WTC11 (cell line): ENCODE measurements at regions not wholly inside any gene's neighbourhood (a gene's known extent, or its start where the extent isn't known, plus 50 kb on each side); places are given as distances from the start of the nearest gene placed in this dataset.

ENCODE experiments used
- ATF6 ChIP-seq: sonication (generic); formaldehyde crosslinking; IDR thresholded peaks from 2 replicates; pipeline ENCODE4 v1.8.1; 2023; ENCODE audit warnings: mild to moderate bottlenecking, missing genetic modification reagents
- CTCF ChIP-seq: fragments of 200-600 bp; IDR thresholded peaks from 2 replicates; pipeline ENCODE4 v1.8.0; 2022; ENCODE audit warnings: antibody characterized with exemption
- JUN ChIP-seq: sonication (generic); formaldehyde crosslinking; IDR thresholded peaks from 2 replicates; pipeline ENCODE4 v1.8.0; 2023; ENCODE audit warnings: mild to moderate bottlenecking, missing genetic modification reagents
- NR1H2 ChIP-seq: sonication (generic); formaldehyde crosslinking; IDR thresholded peaks from 2 replicates; pipeline ENCODE4 v1.9.0; 2021; ENCODE audit warnings: mild to moderate bottlenecking, moderate library complexity, missing genetic modification reagents
- NR3C1 ChIP-seq: sonication (generic); formaldehyde crosslinking; conservative IDR thresholded peaks from 2 replicates; pipeline ENCODE4 v1.8.1; 2023; ENCODE audit warnings: low read depth, mild to moderate bottlenecking, missing genetic modification reagents
- PRDM15 ChIP-seq: sonication (generic); formaldehyde crosslinking; IDR thresholded peaks from 2 replicates; pipeline ENCODE4 v1.8.0; 2022; ENCODE audit warnings: missing genetic modification reagents
- SMAD3 ChIP-seq: sonication (generic); formaldehyde crosslinking; IDR thresholded peaks from 2 replicates; pipeline ENCODE4 v1.8.0; 2022; ENCODE audit warnings: missing genetic modification reagents, mild to moderate bottlenecking, borderline replicate concordance
- ZNF232 ChIP-seq: sonication (generic); formaldehyde crosslinking; IDR thresholded peaks from 2 replicates; pipeline ENCODE4 v1.8.0; 2022; ENCODE audit warnings: mild to moderate bottlenecking, missing genetic modification reagents
- ZNF263 ChIP-seq: sonication (generic); formaldehyde crosslinking; IDR thresholded peaks from 2 replicates; pipeline ENCODE4 v1.8.1; 2022; ENCODE audit warnings: low read depth, mild to moderate bottlenecking, moderate library complexity, missing genetic modification reagents
- ZNF532 ChIP-seq: fragments of 250-450 bp; sonication (Bioruptor Pico); IDR thresholded peaks from 2 replicates; pipeline ENCODE4 v1.9.0; 2021; ENCODE audit warnings: mild to moderate bottlenecking, borderline replicate concordance

GRCh38 chr17:51402899-51403298 is 142.6 kb downstream of the UTP18 start:
- TF ChIP-seq PRDM15 (CRISPR knock-in tag) (no peak), SMAD3 (CRISPR knock-in tag) (no peak), CTCF (no peak), ZNF232 (CRISPR knock-in tag) (no peak), NR3C1 (CRISPR knock-in tag) (no peak), ZNF263 (no peak), NR1H2 (CRISPR knock-in tag) (no peak), ZNF532 (CRISPR knock-in tag) (no peak), ATF6 (CRISPR knock-in tag) (no peak), JUN (CRISPR knock-in tag) (no peak)
